KMS-11 (cell line): ENCODE measurements at regions not wholly inside any gene's neighbourhood (a gene's known extent, or its start where the extent isn't known, plus 50 kb on each side); places are given as distances from the start of the nearest gene placed in this dataset.

Experiments used
- H2AFZ ChIP-seq: fragments of 200-600 bp; sonication (generic); 2 replicates; pipeline ENCODE4 v1.6.1; 2016; ENCODE audit warnings: antibody characterized with exemption, mixed run types, low read depth
- H3K27ac ChIP-seq: fragments of 200-600 bp; sonication (generic); 2 replicates; pipeline ENCODE4 v1.6.1; 2016; ENCODE audit warnings: mild to moderate bottlenecking, mixed run types
- H3K27me3 ChIP-seq: fragments of 200-600 bp; sonication (generic); 2 replicates; pipeline ENCODE4 v1.6.1; 2017; ENCODE audit warnings: mild to moderate bottlenecking, low read depth, mixed run types, moderate library complexity; ENCODE audit not compliant: insufficient read depth
- H3K36me3 ChIP-seq: fragments of 200-600 bp; sonication (generic); 2 replicates; pipeline ENCODE4 v1.6.1; 2017; ENCODE audit warnings: mild to moderate bottlenecking, mixed run types; ENCODE audit not compliant: insufficient read depth
- H3K4me1 ChIP-seq: fragments of 200-600 bp; sonication (generic); 2 replicates; pipeline ENCODE4 v1.6.1; 2016; ENCODE audit warnings: mild to moderate bottlenecking, low read depth, mixed run types; ENCODE audit not compliant: poor library complexity, severe bottlenecking
- H3K4me2 ChIP-seq: fragments of 200-600 bp; sonication (generic); 2 replicates; pipeline ENCODE4 v1.7.0; 2016; ENCODE audit warnings: mild to moderate bottlenecking, mixed run types
- H3K4me3 ChIP-seq: fragments of 200-600 bp; sonication (generic); IDR thresholded peaks from 2 replicates; pipeline ENCODE4 v1.6.1; 2017; ENCODE audit warnings: low read depth, low read length, mixed read lengths; ENCODE audit not compliant: insufficient read depth
- H3K79me2 ChIP-seq: fragments of 200-600 bp; sonication (generic); 2 replicates; pipeline ENCODE4 v1.6.1; 2016; ENCODE audit warnings: low read depth, mixed run types; ENCODE audit not compliant: insufficient read depth
- H3K9ac ChIP-seq: fragments of 200-600 bp; sonication (generic); 2 replicates; pipeline ENCODE4 v1.6.1; 2016; ENCODE audit warnings: mild to moderate bottlenecking, mixed run types
- H4K20me1 ChIP-seq: fragments of 200-600 bp; sonication (generic); 2 replicates; pipeline ENCODE4 v1.6.1; 2016; ENCODE audit warnings: mild to moderate bottlenecking, mixed run types; ENCODE audit not compliant: insufficient read depth
- CTCF ChIP-seq: fragments of 200-600 bp; sonication (generic); conservative IDR thresholded peaks from 2 replicates; pipeline ENCODE4 v1.6.1; 2017; ENCODE audit warnings: low read depth, mild to moderate bottlenecking, antibody characterized with exemption, low read length, moderate library complexity, mixed read lengths

- Histone ChIP-seq H3K27me3 (no peaks in the 10 kb centered on the region), H3K4me3 (no peak overlapping the region), H3K79me2 (no peaks in the 10 kb centered on the region), H3K4me1 (no peaks in the 10 kb centered on the region), H3K9ac (no peak overlapping the region), H3K36me3 (no peaks in the 10 kb centered on the region), H3K4me2 (no peak overlapping the region), H3K27ac (no peak overlapping the region), H2AFZ (no peak overlapping the region), H4K20me1 (no peaks in the 10 kb centered on the region)
- TF ChIP-seq CTCF = no peak
These were observed 80.6 kb downstream of the HINT1 start for GRCh38 chr5:131084436-131084835.

- H3K9ac ChIP-seq = no peak overlapping the region
- H3K4me1 ChIP-seq = peaks cover 6% of the 10 kb centered on the region
- no peak overlapping the region for H3K4me3 ChIP-seq
- no peaks in the 10 kb centered on the region for H3K36me3 ChIP-seq
- TF ChIP-seq CTCF = no peak
- no peaks in the 10 kb centered on the region for H4K20me1 ChIP-seq
- H2AFZ ChIP-seq = no peak overlapping the region
- no peak overlapping the region for H3K27ac ChIP-seq
- no peaks in the 10 kb centered on the region for H3K79me2 ChIP-seq
- no peaks in the 10 kb centered on the region for H3K27me3 ChIP-seq
- no peak overlapping the region for H3K4me2 ChIP-seq
These were observed 83.1 kb downstream of the HINT1 start for GRCh38 chr5:131081913-131082488.

- Histone ChIP-seq H3K36me3 (no peaks in the 10 kb centered on the region), H3K27me3 (no peaks in the 10 kb centered on the region), H3K4me2 (no peak overlapping the region), H2AFZ (no peak overlapping the region), H3K79me2 (no peaks in the 10 kb centered on the region), H3K4me1 (peaks cover 10% of the 10 kb centered on the region), H3K9ac (no peak overlapping the region), H3K4me3 (no peak overlapping the region), H3K27ac (no peak overlapping the region), H4K20me1 (no peaks in the 10 kb centered on the region)
- no peak for TF ChIP-seq CTCF
These were observed 83.7 kb downstream of the HINT1 start for GRCh38 chr5:131081374-131081773.

- Histone ChIP-seq H3K4me1 (peaks cover 10% of the 10 kb centered on the region), H3K9ac (no peak overlapping the region), H3K27ac (no peak overlapping the region), H4K20me1 (no peaks in the 10 kb centered on the region), H3K27me3 (no peaks in the 10 kb centered on the region), H3K4me3 (no peak overlapping the region), H3K36me3 (no peaks in the 10 kb centered on the region), H2AFZ (no peak overlapping the region), H3K4me2 (no peak overlapping the region), H3K79me2 (no peaks in the 10 kb centered on the region)
- no peak for TF ChIP-seq CTCF
These were observed 85.8 kb downstream of the HINT1 start for GRCh38 chr5:131079232-131079631.
